ENCODE measurements at regions not wholly inside any gene's neighbourhood (a gene's known extent, or its start where the extent isn't known, plus 50 kb on each side); places are given as distances from the start of the nearest gene placed in this dataset.

- Histone ChIP-seq H3K4me3 (no peak overlapping the region), H3K4me1 (replicated peaks) (no peaks in the 10 kb centered on the region), H3K27ac (no peak overlapping the region), H3K36me3 (no peaks in the 10 kb centered on the region), H3K9me3 (no peaks in the 10 kb centered on the region), H3K27me3 (replicated peaks; ENCODE audit: insufficient read depth) (no peaks in the 10 kb centered on the region)
- DNase-seq (ENCODE audit: low spot score), result no peak
- 88% methylated on average over 5 of the region's 5 CpGs for WGBS
- TF ChIP-seq POLR2A (IDR thresholded peaks at IDR 0.05), result no peak
- intact Hi-C loops (cut with DNase I), result no loop called here
These were observed 168.1 kb upstream of the PPP2R2D start for GRCh38 chr10:131732631-131733127.

GRCh38 chr10:131733596-131733995 lies 167.2 kb upstream of the PPP2R2D start:
- 81% methylated on average over 8 of the region's 10 CpGs for WGBS
- intact Hi-C loops (cut with DNase I), result no loop called here
- H3K4me1 ChIP-seq (replicated peaks), result no peaks in the 10 kb centered on the region
- no peak overlapping the region for H3K4me3 ChIP-seq
- H3K27me3 ChIP-seq (replicated peaks; ENCODE audit: insufficient read depth), result no peaks in the 10 kb centered on the region
- H3K9me3 ChIP-seq, result no peaks in the 10 kb centered on the region
- no peak overlapping the region for H3K27ac ChIP-seq
- no peaks in the 10 kb centered on the region for H3K36me3 ChIP-seq
- DNase-seq (ENCODE audit: low spot score), result no peak
- TF ChIP-seq POLR2A (IDR thresholded peaks at IDR 0.05), result no peak
- TF ChIP-seq POLR2AphosphoS5 (IDR thresholded peaks at IDR 0.05), result no peak
- TF ChIP-seq, protein P1, sequence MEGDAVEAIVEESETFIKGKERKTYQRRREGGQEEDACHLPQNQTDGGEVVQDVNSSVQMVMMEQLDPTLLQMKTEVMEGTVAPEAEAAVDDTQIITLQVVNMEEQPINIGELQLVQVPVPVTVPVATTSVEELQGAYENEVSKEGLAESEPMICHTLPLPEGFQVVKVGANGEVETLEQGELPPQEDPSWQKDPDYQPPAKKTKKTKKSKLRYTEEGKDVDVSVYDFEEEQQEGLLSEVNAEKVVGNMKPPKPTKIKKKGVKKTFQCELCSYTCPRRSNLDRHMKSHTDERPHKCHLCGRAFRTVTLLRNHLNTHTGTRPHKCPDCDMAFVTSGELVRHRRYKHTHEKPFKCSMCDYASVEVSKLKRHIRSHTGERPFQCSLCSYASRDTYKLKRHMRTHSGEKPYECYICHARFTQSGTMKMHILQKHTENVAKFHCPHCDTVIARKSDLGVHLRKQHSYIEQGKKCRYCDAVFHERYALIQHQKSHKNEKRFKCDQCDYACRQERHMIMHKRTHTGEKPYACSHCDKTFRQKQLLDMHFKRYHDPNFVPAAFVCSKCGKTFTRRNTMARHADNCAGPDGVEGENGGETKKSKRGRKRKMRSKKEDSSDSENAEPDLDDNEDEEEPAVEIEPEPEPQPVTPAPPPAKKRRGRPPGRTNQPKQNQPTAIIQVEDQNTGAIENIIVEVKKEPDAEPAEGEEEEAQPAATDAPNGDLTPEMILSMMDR (IDR thresholded peaks at IDR 0.05), result no peak

DNA sequence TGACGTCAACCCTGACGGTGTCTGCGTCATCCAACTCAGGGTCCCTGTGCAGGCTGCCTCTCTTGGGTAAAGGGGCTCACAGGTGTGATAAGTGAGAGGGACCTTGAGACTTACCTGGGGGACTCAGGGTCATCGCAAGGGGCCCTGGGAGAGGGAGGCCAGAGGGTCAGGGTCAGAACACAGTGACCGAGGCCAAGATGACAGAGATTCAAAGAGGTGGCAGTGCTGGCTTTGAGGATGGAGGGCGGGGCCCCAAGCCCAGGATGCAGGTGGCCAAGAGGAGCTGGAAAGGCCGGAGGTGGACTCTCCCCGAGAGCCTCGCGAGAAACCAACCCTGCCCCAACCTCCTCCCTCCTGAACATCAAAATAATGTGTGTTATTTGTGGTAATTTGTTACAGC lies 165.2 kb upstream of the PPP2R2D start:
- TF ChIP-seq POLR2AphosphoS5 (IDR thresholded peaks at IDR 0.05), result no peak
- TF ChIP-seq, protein P1 (IDR thresholded peaks at IDR 0.05), result no peak
- no peak for TF ChIP-seq POLR2A (IDR thresholded peaks at IDR 0.05)
- Histone ChIP-seq H3K9me3 (no peaks in the 10 kb centered on the region), H3K36me3 (no peaks in the 10 kb centered on the region), H3K27ac (no peak overlapping the region), H3K4me1 (replicated peaks) (no peaks in the 10 kb centered on the region), H3K4me3 (no peak overlapping the region), H3K27me3 (replicated peaks; ENCODE audit: insufficient read depth) (no peaks in the 10 kb centered on the region)
- no peak for DNase-seq (ENCODE audit: low spot score)
- 84% methylated on average over 10 of the region's 10 CpGs for WGBS
- intact Hi-C loops (cut with DNase I), result no loop called here

GRCh38 chr10:131736321-131736980 lies 164.4 kb upstream of the PPP2R2D start:
- Histone ChIP-seq H3K4me1 (replicated peaks) (no peaks in the 10 kb centered on the region), H3K4me3 (no peak overlapping the region), H3K27ac (no peak overlapping the region), H3K9me3 (no peaks in the 10 kb centered on the region), H3K27me3 (replicated peaks; ENCODE audit: insufficient read depth) (no peaks in the 10 kb centered on the region), H3K36me3 (no peaks in the 10 kb centered on the region)
- intact Hi-C loops (cut with DNase I), result no loop called here
- no peak for DNase-seq (ENCODE audit: low spot score)
- TF ChIP-seq POLR2AphosphoS5 (IDR thresholded peaks at IDR 0.05), result no peak
- 86% methylated on average over 11 of the region's 12 CpGs for WGBS

- no peaks in the 10 kb centered on the region for H3K36me3 ChIP-seq
- TF ChIP-seq, protein P1 (IDR thresholded peaks at IDR 0.05), result no peak
- TF ChIP-seq POLR2AphosphoS5 (IDR thresholded peaks at IDR 0.05) (no peak), POLR2A (IDR thresholded peaks at IDR 0.05) (no peak)
- H3K27me3 ChIP-seq (replicated peaks; ENCODE audit: insufficient read depth), result no peaks in the 10 kb centered on the region
- no peak overlapping the region for H3K27ac ChIP-seq
- no peaks in the 10 kb centered on the region for H3K4me1 ChIP-seq (replicated peaks)
- no peaks in the 10 kb centered on the region for H3K9me3 ChIP-seq
- H3K4me3 ChIP-seq, result no peak overlapping the region
- WGBS, result 78% methylated on average over 18 of the region's 18 CpGs
- intact Hi-C loops (cut with DNase I), result no loop called here
- DNase-seq (ENCODE audit: low spot score), result no peak
These were observed 163.0 kb upstream of the PPP2R2D start for GRCh38 chr10:131737543-131738395.
